Trophoblast cell (in vitro differentiated cells and primary cell): ENCODE measurements at regions not wholly inside any gene's neighbourhood (a gene's known extent, or its start where the extent isn't known, plus 50 kb on each side); places are given as distances from the start of the nearest gene placed in this dataset.

Experiments
- DNase-seq, 2 donors: peaks; one replicate each; pipeline ENCODE4 v3.0.0-alpha.2; 2016
- H2AFZ ChIP-seq: 2 replicates; pipeline ENCODE4 v1.6.1; 2013; ENCODE audit warnings: low read length, moderate library complexity, mild to moderate bottlenecking; ENCODE audit not compliant: insufficient read depth, poor library complexity
- H2AK5ac ChIP-seq: 2 replicates; pipeline ENCODE4 v1.6.1; 2013; ENCODE audit warnings: mild to moderate bottlenecking, low read length
- H2BK120ac ChIP-seq: 2 replicates; pipeline ENCODE4 v1.6.1; 2013; ENCODE audit warnings: low read length, mild to moderate bottlenecking, moderate library complexity; ENCODE audit not compliant: insufficient read depth, poor library complexity
- H2BK12ac ChIP-seq: 2 replicates; pipeline ENCODE4 v1.6.1; 2013; ENCODE audit warnings: mild to moderate bottlenecking, low read length, moderate library complexity
- H2BK5ac ChIP-seq: 2 replicates; pipeline ENCODE4 v1.6.1; 2013; ENCODE audit warnings: low read length, low read depth, moderate library complexity, mild to moderate bottlenecking; ENCODE audit not compliant: poor library complexity
- H3K14ac ChIP-seq: 2 replicates; pipeline ENCODE4 v1.6.1; 2013; ENCODE audit warnings: mild to moderate bottlenecking, low read length
- H3K18ac ChIP-seq: 2 replicates; pipeline ENCODE4 v1.6.1; 2013; ENCODE audit warnings: mild to moderate bottlenecking, low read length
- H3K23ac ChIP-seq: 2 replicates; pipeline ENCODE4 v1.6.1; 2013; ENCODE audit warnings: low read length
- H3K27ac ChIP-seq: 2 replicates; pipeline ENCODE4 v1.5.1; 2013; ENCODE audit warnings: low read depth, mild to moderate bottlenecking, inconsistent platforms, low read length, moderate library complexity
- H3K27me3 ChIP-seq: 2 replicates; pipeline ENCODE4 v1.6.1; 2013; ENCODE audit warnings: inconsistent platforms, mild to moderate bottlenecking, low read length, moderate library complexity; ENCODE audit not compliant: insufficient read depth
- H3K36me3 ChIP-seq, 2 experiments: 1 replicate in 1 of 2; 2 replicates in 1 of 2; pipeline ENCODE4 v1.6.1; 2013; ENCODE audit warnings: low read length in 2 of 2, mild to moderate bottlenecking in 2 of 2, moderate library complexity in 1 of 2; ENCODE audit not compliant: insufficient read depth in 2 of 2, control insufficient read depth in 1 of 2
- H3K4ac ChIP-seq: 2 replicates; pipeline ENCODE4 v1.6.1; 2013; ENCODE audit warnings: low read depth, mild to moderate bottlenecking, low read length, moderate library complexity
- H3K4me1 ChIP-seq, 2 experiments: 1 replicate in 1 of 2; 2 replicates in 1 of 2; pipeline ENCODE4 v1.6.1; 2013; ENCODE audit warnings: low read length in 2 of 2, mild to moderate bottlenecking in 2 of 2, moderate library complexity in 1 of 2; ENCODE audit not compliant: insufficient read depth in 2 of 2, control insufficient read depth in 1 of 2
- H3K4me2 ChIP-seq: 2 replicates; pipeline ENCODE4 v1.6.1; 2013; ENCODE audit warnings: inconsistent platforms, mild to moderate bottlenecking, low read length, moderate library complexity
- H3K4me3 ChIP-seq: 2 replicates; pipeline ENCODE4 v1.5.1; 2013; ENCODE audit warnings: mild to moderate bottlenecking, low read depth, low read length, inconsistent platforms
- H3K79me1 ChIP-seq: one replicate; pipeline ENCODE4 v1.6.1; 2013; ENCODE audit warnings: low read length
- H3K79me2 ChIP-seq: 2 replicates; pipeline ENCODE4 v1.6.1; 2013; ENCODE audit warnings: low read length, mild to moderate bottlenecking; ENCODE audit not compliant: control insufficient read depth, insufficient read depth, poor library complexity
- H3K9ac ChIP-seq: 2 replicates; pipeline ENCODE4 v1.6.1; 2013; ENCODE audit warnings: mild to moderate bottlenecking, low read length
- H3K9me3 ChIP-seq: 2 replicates; pipeline ENCODE4 v1.6.1; 2013; ENCODE audit warnings: low read depth, mild to moderate bottlenecking, control low read depth, inconsistent platforms, low read length; ENCODE audit not compliant: insufficient read depth
- H4K12ac ChIP-seq: 2 replicates; pipeline ENCODE4 v1.6.1; 2013; ENCODE audit warnings: low read depth, mild to moderate bottlenecking, low read length, moderate library complexity
- H4K8ac ChIP-seq: 2 replicates; pipeline ENCODE4 v1.6.1; 2013; ENCODE audit warnings: low read depth, mild to moderate bottlenecking, low read length, moderate library complexity
- H4K91ac ChIP-seq: one replicate; pipeline ENCODE4 v1.6.1; 2013; ENCODE audit warnings: low read depth, mild to moderate bottlenecking, low read length, moderate library complexity
- WGBS: extraction: QIAGEN DNeasy Blood & Tissue Kit; methylation state at CpG from one replicate; pipeline ENCODE4 v1.1.7; 2013; ENCODE audit warnings: missing lambda C conversion rate; ENCODE audit not compliant: insufficient read length, insufficient coverage; ENCODE audit errors: extremely low coverage; 5-methylcytosine and 5-hydroxymethylcytosine counted together

DNA sequence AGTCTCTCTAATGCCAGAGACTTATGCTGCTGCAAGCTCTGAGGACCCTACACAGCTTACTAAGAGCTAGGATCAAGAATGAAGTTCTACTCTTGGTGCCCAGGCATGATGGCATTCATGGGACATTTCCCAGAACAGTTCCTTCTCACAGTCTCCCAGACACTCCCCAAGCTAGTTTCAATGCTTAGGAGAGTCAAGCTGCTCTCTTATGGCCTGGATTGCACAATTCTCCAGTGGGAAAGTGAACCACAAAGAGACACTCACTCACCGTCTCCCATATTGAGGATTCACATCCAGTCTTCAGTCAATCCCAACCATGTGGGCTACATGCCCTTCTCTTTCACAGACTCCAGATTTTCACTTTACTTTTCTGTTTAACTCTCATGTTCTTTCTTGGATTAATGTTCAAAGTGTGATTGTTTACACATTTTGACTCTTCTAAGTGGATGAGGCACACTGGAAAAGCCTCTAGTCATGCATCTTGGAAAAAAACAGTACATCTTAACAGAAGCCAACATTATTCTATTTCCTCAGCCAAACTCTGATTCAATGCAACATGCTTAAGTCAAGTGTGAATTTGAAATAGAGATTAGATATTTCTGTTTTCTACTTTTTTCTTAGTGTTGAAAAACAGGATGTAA lies 447.8 kb upstream of the BTBD3 start:
- no peak overlapping the region for H3K23ac ChIP-seq
- no peaks in the 10 kb centered on the region for H3K9me3 ChIP-seq
- H3K14ac ChIP-seq = no peak overlapping the region
- H2BK12ac ChIP-seq = no peak overlapping the region
- H2BK120ac ChIP-seq = no peak overlapping the region
- no peak overlapping the region for H3K9ac ChIP-seq
- no peaks in the 10 kb centered on the region for H3K4me1 ChIP-seq
- WGBS = no CpG with 5 or more reads among the region's 1 CpG
- H3K4me2 ChIP-seq = no peak overlapping the region
- no peak overlapping the region for H3K4me3 ChIP-seq
- H4K91ac ChIP-seq = no peak overlapping the region
- DNase-seq = no peak
- no peaks in the 10 kb centered on the region for H3K36me3 ChIP-seq
- H3K79me2 ChIP-seq = no peaks in the 10 kb centered on the region
- H2AFZ ChIP-seq = no peak overlapping the region
- no peak overlapping the region for H4K12ac ChIP-seq
- H4K8ac ChIP-seq = no peak overlapping the region
- H2AK5ac ChIP-seq = no peak overlapping the region
- H3K27ac ChIP-seq = no peak overlapping the region
- H2BK5ac ChIP-seq = no peak overlapping the region
- no peaks in the 10 kb centered on the region for H3K79me1 ChIP-seq
- H3K18ac ChIP-seq = no peak overlapping the region
- H3K4ac ChIP-seq = no peak overlapping the region
- H3K27me3 ChIP-seq = no peaks in the 10 kb centered on the region

DNA sequence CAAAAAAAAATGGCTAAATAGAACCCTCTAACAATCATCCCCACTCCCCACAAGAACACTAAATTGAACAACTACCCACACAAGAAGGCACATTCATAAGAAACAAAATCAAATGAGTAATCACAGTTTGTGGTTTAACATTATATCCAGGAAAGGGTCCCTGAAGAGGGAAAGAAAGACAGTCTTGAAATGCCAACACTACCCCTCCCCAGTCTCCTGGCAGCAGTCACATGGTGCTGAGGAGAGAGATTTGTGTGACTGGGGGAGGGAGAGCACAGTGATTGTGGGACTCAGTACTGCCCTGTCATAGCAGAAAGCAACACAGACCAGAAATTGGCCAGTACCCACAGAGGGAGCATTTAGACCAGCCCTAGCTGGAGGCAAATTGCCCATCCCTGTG lies 443.7 kb upstream of the BTBD3 start:
- peaks cover 2% of the 10 kb centered on the region for H3K9me3 ChIP-seq
- no peak overlapping the region for H2AFZ ChIP-seq
- H3K9ac ChIP-seq = no peak overlapping the region
- no peaks in the 10 kb centered on the region for H3K36me3 ChIP-seq
- H2BK120ac ChIP-seq = no peak overlapping the region
- no peak overlapping the region for H3K4me3 ChIP-seq
- no peak overlapping the region for H3K18ac ChIP-seq
- H3K27ac ChIP-seq = no peak overlapping the region
- H3K23ac ChIP-seq = no peak overlapping the region
- H3K4me2 ChIP-seq = no peak overlapping the region
- H4K8ac ChIP-seq = no peak overlapping the region
- no peak overlapping the region for H2BK12ac ChIP-seq
- no peak overlapping the region for H4K12ac ChIP-seq
- DNase-seq = no peak
- H2AK5ac ChIP-seq = no peak overlapping the region
- H3K4me1 ChIP-seq = no peaks in the 10 kb centered on the region
- H3K14ac ChIP-seq = no peak overlapping the region
- H3K27me3 ChIP-seq = no peaks in the 10 kb centered on the region
- no peak overlapping the region for H4K91ac ChIP-seq
- no peaks in the 10 kb centered on the region for H3K79me2 ChIP-seq
- no peak overlapping the region for H2BK5ac ChIP-seq
- no peak overlapping the region for H3K4ac ChIP-seq
- no peaks in the 10 kb centered on the region for H3K79me1 ChIP-seq

- no peak overlapping the region for H4K91ac ChIP-seq
- H2BK5ac ChIP-seq = no peak overlapping the region
- H2BK120ac ChIP-seq = no peak overlapping the region
- no peaks in the 10 kb centered on the region for H3K4me1 ChIP-seq
- no peak overlapping the region for H3K9ac ChIP-seq
- no peak overlapping the region for H4K12ac ChIP-seq
- no peak overlapping the region for H4K8ac ChIP-seq
- no CpG with 5 or more reads among the region's 1 CpG for WGBS
- no peak overlapping the region for H3K4ac ChIP-seq
- no peak overlapping the region for H2BK12ac ChIP-seq
- no peak overlapping the region for H3K23ac ChIP-seq
- H3K79me2 ChIP-seq = no peaks in the 10 kb centered on the region
- no peak overlapping the region for H2AK5ac ChIP-seq
- no peaks in the 10 kb centered on the region for H3K79me1 ChIP-seq
- DNase-seq = no peak
- H3K27me3 ChIP-seq = no peaks in the 10 kb centered on the region
- no peak overlapping the region for H2AFZ ChIP-seq
- H3K36me3 ChIP-seq = no peaks in the 10 kb centered on the region
- H3K9me3 ChIP-seq = no peaks in the 10 kb centered on the region
- H3K4me2 ChIP-seq = no peak overlapping the region
- H3K4me3 ChIP-seq = no peak overlapping the region
- no peak overlapping the region for H3K14ac ChIP-seq
- no peak overlapping the region for H3K27ac ChIP-seq
- H3K18ac ChIP-seq = no peak overlapping the region
Observed at GRCh38 chr20:11483697-11484096, 434.0 kb upstream of the BTBD3 start.

- Histone ChIP-seq H2BK12ac (no peak overlapping the region), H2AK5ac (no peak overlapping the region), H3K36me3 (no peaks in the 10 kb centered on the region), H4K8ac (no peak overlapping the region), H3K14ac (no peak overlapping the region), H3K79me1 (no peaks in the 10 kb centered on the region), H3K27me3 (no peaks in the 10 kb centered on the region), H3K4me2 (no peak overlapping the region), H3K4me1 (no peaks in the 10 kb centered on the region), H3K23ac (no peak overlapping the region), H4K12ac (no peak overlapping the region), H2BK120ac (no peak overlapping the region), H3K27ac (no peak overlapping the region), H3K9me3 (no peaks in the 10 kb centered on the region), H3K79me2 (no peaks in the 10 kb centered on the region), H4K91ac (no peak overlapping the region), H3K4ac (no peak overlapping the region), H2BK5ac (no peak overlapping the region), H3K18ac (no peak overlapping the region), H3K4me3 (no peak overlapping the region), H3K9ac (no peak overlapping the region), H2AFZ (no peak overlapping the region)
- no peak for DNase-seq
- WGBS = no CpG with 5 or more reads among the region's 1 CpG
Observed at GRCh38 chr20:11484479-11484878, 433.2 kb upstream of the BTBD3 start.
